KMS-11 (cell line): ENCODE measurements at regions not wholly inside any gene's neighbourhood (a gene's known extent, or its start where the extent isn't known, plus 50 kb on each side); places are given as distances from the start of the nearest gene placed in this dataset.

ENCODE experiments used
- H2AFZ ChIP-seq: fragments of 200-600 bp; sonication (generic); 2 replicates; pipeline ENCODE4 v1.6.1; 2016; ENCODE audit warnings: antibody characterized with exemption, mixed run types, low read depth
- H3K27ac ChIP-seq: fragments of 200-600 bp; sonication (generic); 2 replicates; pipeline ENCODE4 v1.6.1; 2016; ENCODE audit warnings: mild to moderate bottlenecking, mixed run types
- H3K27me3 ChIP-seq: fragments of 200-600 bp; sonication (generic); 2 replicates; pipeline ENCODE4 v1.6.1; 2017; ENCODE audit warnings: mild to moderate bottlenecking, low read depth, mixed run types, moderate library complexity; ENCODE audit not compliant: insufficient read depth
- H3K36me3 ChIP-seq: fragments of 200-600 bp; sonication (generic); 2 replicates; pipeline ENCODE4 v1.6.1; 2017; ENCODE audit warnings: mild to moderate bottlenecking, mixed run types; ENCODE audit not compliant: insufficient read depth
- H3K4me1 ChIP-seq: fragments of 200-600 bp; sonication (generic); 2 replicates; pipeline ENCODE4 v1.6.1; 2016; ENCODE audit warnings: mild to moderate bottlenecking, low read depth, mixed run types; ENCODE audit not compliant: poor library complexity, severe bottlenecking
- H3K4me2 ChIP-seq: fragments of 200-600 bp; sonication (generic); 2 replicates; pipeline ENCODE4 v1.7.0; 2016; ENCODE audit warnings: mild to moderate bottlenecking, mixed run types
- H3K4me3 ChIP-seq: fragments of 200-600 bp; sonication (generic); IDR thresholded peaks from 2 replicates; pipeline ENCODE4 v1.6.1; 2017; ENCODE audit warnings: low read depth, low read length, mixed read lengths; ENCODE audit not compliant: insufficient read depth
- H3K79me2 ChIP-seq: fragments of 200-600 bp; sonication (generic); 2 replicates; pipeline ENCODE4 v1.6.1; 2016; ENCODE audit warnings: low read depth, mixed run types; ENCODE audit not compliant: insufficient read depth
- H3K9ac ChIP-seq: fragments of 200-600 bp; sonication (generic); 2 replicates; pipeline ENCODE4 v1.6.1; 2016; ENCODE audit warnings: mild to moderate bottlenecking, mixed run types
- H4K20me1 ChIP-seq: fragments of 200-600 bp; sonication (generic); 2 replicates; pipeline ENCODE4 v1.6.1; 2016; ENCODE audit warnings: mild to moderate bottlenecking, mixed run types; ENCODE audit not compliant: insufficient read depth
- TF ChIP-seq, protein P1 (sequence below): fragments of 200-600 bp; sonication (generic); conservative IDR thresholded peaks from 2 replicates; pipeline ENCODE4 v1.6.1; 2017; ENCODE audit warnings: low read depth, mild to moderate bottlenecking, antibody characterized with exemption, low read length, moderate library complexity, mixed read lengths

DNA sequence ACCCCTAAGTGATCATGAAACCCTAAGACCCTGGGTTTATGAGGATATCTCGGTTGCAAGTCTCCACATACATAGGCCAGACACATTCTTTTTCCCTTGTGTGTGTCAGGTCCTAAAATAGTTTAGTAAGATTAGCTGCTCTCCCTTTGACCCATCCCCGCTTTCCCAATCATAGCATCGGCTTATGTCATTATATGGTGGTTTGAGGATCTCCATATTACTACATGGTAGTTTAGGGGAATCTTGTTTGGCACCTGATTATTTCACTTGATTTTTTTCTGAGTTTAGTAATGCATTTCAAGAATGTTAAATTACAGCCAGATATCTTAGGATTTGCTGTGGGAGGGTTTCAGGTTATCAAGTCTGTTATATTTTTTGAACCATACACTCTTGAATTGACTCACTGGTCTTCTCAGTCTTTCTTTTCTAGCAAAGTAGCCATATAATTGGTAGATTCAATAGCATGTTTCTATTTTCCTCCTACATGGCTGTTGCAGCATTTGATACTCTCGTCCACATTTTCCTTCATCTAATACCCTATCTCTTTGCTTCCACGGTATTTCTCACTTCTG, 68.3 kb upstream of the TRHDE start:
- Histone ChIP-seq H3K9ac (no peak overlapping the region), H3K27ac (no peak overlapping the region), H4K20me1 (no peaks in the 10 kb centered on the region), H3K4me3 (no peak overlapping the region), H2AFZ (no peak overlapping the region), H3K36me3 (no peaks in the 10 kb centered on the region), H3K79me2 (no peaks in the 10 kb centered on the region), H3K4me1 (no peaks in the 10 kb centered on the region), H3K4me2 (no peak overlapping the region), H3K27me3 (no peaks in the 10 kb centered on the region)
- TF ChIP-seq, protein P1, sequence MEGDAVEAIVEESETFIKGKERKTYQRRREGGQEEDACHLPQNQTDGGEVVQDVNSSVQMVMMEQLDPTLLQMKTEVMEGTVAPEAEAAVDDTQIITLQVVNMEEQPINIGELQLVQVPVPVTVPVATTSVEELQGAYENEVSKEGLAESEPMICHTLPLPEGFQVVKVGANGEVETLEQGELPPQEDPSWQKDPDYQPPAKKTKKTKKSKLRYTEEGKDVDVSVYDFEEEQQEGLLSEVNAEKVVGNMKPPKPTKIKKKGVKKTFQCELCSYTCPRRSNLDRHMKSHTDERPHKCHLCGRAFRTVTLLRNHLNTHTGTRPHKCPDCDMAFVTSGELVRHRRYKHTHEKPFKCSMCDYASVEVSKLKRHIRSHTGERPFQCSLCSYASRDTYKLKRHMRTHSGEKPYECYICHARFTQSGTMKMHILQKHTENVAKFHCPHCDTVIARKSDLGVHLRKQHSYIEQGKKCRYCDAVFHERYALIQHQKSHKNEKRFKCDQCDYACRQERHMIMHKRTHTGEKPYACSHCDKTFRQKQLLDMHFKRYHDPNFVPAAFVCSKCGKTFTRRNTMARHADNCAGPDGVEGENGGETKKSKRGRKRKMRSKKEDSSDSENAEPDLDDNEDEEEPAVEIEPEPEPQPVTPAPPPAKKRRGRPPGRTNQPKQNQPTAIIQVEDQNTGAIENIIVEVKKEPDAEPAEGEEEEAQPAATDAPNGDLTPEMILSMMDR: no peak

DNA sequence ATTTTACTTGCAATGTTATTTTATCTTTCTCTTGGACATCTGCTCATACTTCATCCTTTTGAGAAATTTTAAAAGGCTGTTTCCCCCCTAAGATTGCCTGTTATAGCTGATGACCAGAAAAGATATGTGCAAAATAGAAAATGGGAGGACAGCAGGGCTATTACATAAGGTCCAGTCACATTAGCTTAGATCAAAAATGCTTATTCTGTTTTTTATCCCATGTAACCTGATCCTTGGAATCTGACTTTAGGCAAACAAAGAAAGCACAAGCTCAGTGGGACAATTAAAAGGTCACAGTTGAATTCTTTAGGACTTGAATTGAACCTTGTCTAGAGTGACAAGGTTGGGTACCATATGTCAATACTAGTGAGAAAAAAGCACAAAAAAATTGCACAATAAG, 65.1 kb upstream of the TRHDE start:
- Histone ChIP-seq H3K36me3 (no peaks in the 10 kb centered on the region), H3K27ac (no peak overlapping the region), H3K79me2 (no peaks in the 10 kb centered on the region), H2AFZ (no peak overlapping the region), H4K20me1 (no peaks in the 10 kb centered on the region), H3K27me3 (no peaks in the 10 kb centered on the region), H3K4me2 (no peak overlapping the region), H3K4me1 (no peaks in the 10 kb centered on the region), H3K9ac (no peak overlapping the region), H3K4me3 (no peak overlapping the region)
- TF ChIP-seq, protein P1: no peak

DNA sequence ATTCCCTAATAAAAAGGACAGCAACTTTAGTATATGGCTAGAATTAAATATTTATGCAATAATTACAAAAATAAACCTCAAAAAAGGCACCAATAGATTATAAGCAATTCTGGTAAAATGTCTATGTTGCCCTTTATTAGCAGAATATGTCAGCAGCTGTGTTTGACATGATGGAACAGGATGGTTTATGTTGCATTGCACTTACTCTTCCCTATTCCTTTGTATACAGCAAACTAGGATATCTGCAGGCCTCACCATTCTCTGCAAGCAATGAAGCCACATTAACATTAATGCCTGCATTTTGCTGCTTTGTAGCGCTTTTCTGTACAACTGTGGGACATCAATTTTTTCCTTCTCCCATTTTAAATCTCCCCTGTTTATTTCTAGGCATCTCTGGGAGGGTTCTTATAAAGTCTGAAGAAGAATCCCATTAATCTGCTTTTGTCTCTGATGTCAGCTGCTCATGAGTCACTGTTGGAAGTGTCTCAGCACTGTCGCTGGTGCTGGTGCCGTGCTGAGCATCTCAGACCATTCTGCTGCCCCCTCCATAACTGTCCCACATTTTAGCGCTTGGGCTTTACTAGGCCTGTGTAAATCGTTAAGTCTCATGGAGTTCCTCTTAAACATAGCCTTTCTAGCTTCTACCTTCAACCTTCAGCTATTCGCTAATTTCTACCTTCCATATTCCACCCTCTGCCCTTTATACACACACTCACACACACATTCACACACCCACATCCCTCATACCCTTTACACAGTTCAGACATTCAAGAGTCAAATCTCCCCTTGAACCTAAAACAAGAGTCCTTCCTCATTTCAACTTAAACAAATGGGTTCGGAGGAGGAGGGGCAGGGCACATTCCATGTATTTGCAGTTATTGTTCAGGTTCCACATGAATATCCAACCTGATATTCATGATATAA, 64.4 kb upstream of the TRHDE start:
- no peak overlapping the region for H2AFZ ChIP-seq
- H3K36me3 ChIP-seq: no peaks in the 10 kb centered on the region
- no peak overlapping the region for H3K9ac ChIP-seq
- no peaks in the 10 kb centered on the region for H4K20me1 ChIP-seq
- H3K79me2 ChIP-seq: no peaks in the 10 kb centered on the region
- no peak overlapping the region for H3K4me2 ChIP-seq
- TF ChIP-seq, protein P1: no peak
- H3K4me3 ChIP-seq: no peak overlapping the region
- H3K27me3 ChIP-seq: no peaks in the 10 kb centered on the region
- H3K27ac ChIP-seq: no peak overlapping the region
- H3K4me1 ChIP-seq: no peaks in the 10 kb centered on the region

DNA sequence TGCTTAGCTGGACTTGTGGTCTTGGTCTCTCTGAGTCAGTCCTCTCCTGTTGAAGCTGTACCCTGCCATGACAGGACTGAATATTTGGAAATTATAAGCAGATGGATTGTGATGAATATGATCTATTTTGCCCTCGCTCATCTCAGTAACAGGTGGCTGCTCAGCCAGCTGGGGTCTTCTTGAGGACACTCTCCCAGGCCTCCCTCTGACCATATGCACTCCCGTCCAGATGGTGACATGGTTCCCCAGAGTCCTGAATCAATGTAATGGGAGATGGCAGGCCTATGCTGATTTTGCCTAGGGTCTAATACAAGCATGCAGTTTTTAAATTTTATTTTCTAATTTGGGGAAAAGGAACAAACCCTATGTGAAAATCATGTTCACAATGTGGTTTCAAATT, 63.1 kb upstream of the TRHDE start:
- Histone ChIP-seq H3K79me2 (no peaks in the 10 kb centered on the region), H3K36me3 (no peaks in the 10 kb centered on the region), H3K27me3 (no peaks in the 10 kb centered on the region), H3K4me2 (no peak overlapping the region), H3K4me3 (no peak overlapping the region), H2AFZ (no peak overlapping the region), H4K20me1 (no peaks in the 10 kb centered on the region), H3K9ac (no peak overlapping the region), H3K4me1 (no peaks in the 10 kb centered on the region), H3K27ac (no peak overlapping the region)
- TF ChIP-seq, protein P1: no peak
